ENCODE measurements at regions not wholly inside any gene's neighbourhood (a gene's known extent, or its start where the extent isn't known, plus 50 kb on each side); places are given as distances from the start of the nearest gene placed in this dataset.

DNA sequence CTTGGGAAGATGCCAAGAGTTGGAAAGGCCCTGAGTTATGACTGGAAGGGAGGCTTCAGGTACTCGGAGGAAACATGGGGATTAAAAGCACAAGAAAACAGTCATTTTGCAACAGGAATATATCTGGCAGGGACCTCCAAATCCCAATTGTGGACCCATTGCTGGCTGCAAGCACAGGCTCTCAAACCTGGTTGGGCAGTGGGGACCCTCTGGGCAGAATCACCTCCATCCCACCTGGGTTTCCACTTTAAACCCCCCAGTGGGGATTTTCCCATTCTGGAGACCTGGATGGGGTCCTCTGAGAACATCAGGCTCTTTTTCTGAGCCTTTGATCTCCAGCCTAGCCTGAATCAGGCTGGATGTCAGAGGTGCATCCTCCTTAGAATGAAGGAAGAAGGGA lies 177.8 kb downstream of the ASMT start:
- TF ChIP-seq, protein P1, sequence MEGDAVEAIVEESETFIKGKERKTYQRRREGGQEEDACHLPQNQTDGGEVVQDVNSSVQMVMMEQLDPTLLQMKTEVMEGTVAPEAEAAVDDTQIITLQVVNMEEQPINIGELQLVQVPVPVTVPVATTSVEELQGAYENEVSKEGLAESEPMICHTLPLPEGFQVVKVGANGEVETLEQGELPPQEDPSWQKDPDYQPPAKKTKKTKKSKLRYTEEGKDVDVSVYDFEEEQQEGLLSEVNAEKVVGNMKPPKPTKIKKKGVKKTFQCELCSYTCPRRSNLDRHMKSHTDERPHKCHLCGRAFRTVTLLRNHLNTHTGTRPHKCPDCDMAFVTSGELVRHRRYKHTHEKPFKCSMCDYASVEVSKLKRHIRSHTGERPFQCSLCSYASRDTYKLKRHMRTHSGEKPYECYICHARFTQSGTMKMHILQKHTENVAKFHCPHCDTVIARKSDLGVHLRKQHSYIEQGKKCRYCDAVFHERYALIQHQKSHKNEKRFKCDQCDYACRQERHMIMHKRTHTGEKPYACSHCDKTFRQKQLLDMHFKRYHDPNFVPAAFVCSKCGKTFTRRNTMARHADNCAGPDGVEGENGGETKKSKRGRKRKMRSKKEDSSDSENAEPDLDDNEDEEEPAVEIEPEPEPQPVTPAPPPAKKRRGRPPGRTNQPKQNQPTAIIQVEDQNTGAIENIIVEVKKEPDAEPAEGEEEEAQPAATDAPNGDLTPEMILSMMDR (IDR thresholded peaks at IDR 0.05; ENCODE audit: low read depth, low read length): no peak
- no peak for DNase-seq (ENCODE audit: low read depth, low spot score)
- H3K4me3 ChIP-seq (ENCODE audit: low read depth, low read length): no peak overlapping the region
- in situ Hi-C loops (cut with HindIII; ENCODE audit: low sequenced_read_pairs): no loop called here

DNA sequence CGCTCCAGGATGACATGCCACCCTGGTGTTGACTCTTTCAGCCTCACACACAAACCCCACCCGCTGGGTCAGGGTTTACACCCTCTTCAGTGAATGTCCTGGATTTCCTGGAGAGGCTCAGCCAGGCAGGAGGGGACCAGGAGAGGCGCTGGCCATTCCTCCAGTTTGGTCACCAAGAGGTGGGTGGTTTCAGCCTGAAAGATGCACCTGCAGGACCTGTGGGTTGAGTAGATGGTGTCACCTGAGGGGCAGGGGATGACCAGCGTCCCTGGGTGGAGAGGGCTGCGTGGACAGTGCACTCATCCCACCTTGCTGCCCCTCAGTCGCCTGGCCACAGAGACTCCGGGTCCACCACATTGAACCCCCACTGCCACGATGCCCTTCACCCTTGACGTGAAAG lies 179.7 kb downstream of the ASMT start:
- H3K4me3 ChIP-seq (ENCODE audit: low read depth, low read length): no peak overlapping the region
- TF ChIP-seq, protein P1 (IDR thresholded peaks at IDR 0.05; ENCODE audit: low read depth, low read length): no peak
- in situ Hi-C loops (cut with HindIII; ENCODE audit: low sequenced_read_pairs): no loop called here
- no peak for DNase-seq (ENCODE audit: low read depth, low spot score)

DNA sequence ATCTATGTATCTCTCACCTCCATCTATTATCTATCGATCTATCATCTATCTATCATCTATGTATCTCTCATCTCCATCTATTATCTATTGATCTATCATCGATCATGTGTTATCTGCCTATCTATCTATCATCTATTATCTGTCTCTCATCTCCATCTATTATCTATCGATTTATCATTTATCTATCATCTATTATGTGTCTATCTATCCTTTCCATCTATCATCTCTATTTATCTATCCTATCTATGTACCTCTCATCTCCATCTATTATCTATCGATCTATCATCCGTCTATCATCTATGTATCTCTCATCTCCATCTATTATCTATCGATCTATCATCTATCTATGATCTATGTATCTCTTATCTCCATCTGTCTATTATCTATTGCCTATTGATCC lies 188.1 kb downstream of the ASMT start:
- in situ Hi-C loops (cut with HindIII; ENCODE audit: low sequenced_read_pairs): no loop called here
- DNase-seq (ENCODE audit: low read depth, low spot score): no peak
- TF ChIP-seq, protein P1 (IDR thresholded peaks at IDR 0.05; ENCODE audit: low read depth, low read length): no peak
- no peak overlapping the region for H3K4me3 ChIP-seq (ENCODE audit: low read depth, low read length)

DNA sequence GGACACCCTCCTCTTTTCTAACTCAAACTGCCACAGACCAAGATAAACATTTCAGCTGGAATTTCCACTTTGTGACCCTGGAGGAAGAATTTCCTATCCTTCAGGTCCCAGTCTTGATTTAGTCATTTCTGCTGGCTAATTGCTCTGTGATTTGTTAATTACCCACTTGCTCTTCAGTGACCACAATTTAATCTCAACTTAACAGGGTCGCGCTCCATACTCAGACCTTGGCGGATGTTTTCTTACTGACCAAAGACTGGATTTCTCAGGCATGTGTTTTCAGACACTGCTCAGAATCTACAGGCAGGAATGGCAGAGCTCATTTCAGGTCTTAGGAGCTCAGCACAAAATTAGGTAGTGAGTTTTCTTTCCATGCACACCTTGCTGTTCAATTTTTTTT lies 188.9 kb downstream of the ASMT start:
- TF ChIP-seq, protein P1 (IDR thresholded peaks at IDR 0.05; ENCODE audit: low read depth, low read length): no peak
- H3K4me3 ChIP-seq (ENCODE audit: low read depth, low read length): no peak overlapping the region
- DNase-seq (ENCODE audit: low read depth, low spot score): no peak
- in situ Hi-C loops (cut with HindIII; ENCODE audit: low sequenced_read_pairs): no loop called here

DNA sequence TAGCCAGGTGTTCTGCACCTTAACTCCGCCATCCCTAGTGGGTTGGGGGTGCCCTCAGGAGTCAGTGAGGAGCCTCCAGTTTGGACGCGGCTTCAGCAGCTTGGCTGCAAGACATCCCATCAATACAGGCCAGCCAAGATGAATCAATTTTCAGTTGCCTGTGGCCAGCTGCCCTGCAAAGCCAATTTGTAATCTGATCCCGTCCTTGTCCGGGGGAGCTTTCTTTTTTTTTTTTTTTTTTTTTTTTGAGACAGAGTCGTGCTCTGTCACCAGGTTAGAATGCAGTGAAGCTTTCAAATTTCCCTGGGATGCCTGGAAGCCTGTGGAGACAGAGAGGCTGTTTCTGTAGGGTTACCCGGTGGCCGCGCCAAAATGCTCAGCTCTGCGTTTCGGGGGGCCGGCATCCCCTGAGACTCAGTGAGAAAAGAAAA lies 192.5 kb downstream of the ASMT start:
- DNase-seq (ENCODE audit: low read depth, low spot score): peak; percentile 33
- no peak overlapping the region for H3K4me3 ChIP-seq (ENCODE audit: low read depth, low read length)
- TF ChIP-seq, protein P1 (IDR thresholded peaks at IDR 0.05; ENCODE audit: low read depth, low read length): no peak
- in situ Hi-C loops (cut with HindIII; ENCODE audit: low sequenced_read_pairs): no loop called here

DNA sequence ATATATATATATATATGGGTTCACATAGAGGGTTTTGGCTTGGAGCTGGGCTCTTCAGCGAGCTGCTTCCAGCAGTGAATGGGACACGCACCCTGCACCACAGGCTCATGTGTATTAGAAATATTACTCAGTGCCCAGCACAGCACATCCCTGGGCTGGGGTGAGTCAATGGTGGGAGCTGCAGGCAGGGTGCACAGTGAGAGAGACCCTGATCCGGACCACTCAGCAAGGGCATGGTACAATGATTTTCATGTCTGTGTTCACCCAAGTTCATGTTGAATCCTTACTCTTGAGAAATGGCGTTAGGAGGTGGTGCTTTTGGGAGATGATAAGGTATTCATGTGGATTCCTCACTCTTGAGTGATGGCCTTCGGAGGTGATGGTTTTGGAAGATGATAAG lies 194.7 kb downstream of the ASMT start:
- in situ Hi-C loops (cut with HindIII; ENCODE audit: low sequenced_read_pairs): no loop called here

More for the DNA sequence above, 194.7 kb downstream of the ASMT start:
- DNase-seq (ENCODE audit: low read depth, low spot score): no peak
- H3K4me3 ChIP-seq (ENCODE audit: low read depth, low read length): no peak overlapping the region
- TF ChIP-seq, protein P1 (IDR thresholded peaks at IDR 0.05; ENCODE audit: low read depth, low read length): no peak
